GM23248 (cell line): ENCODE measurements at regions not wholly inside any gene's neighbourhood (a gene's known extent, or its start where the extent isn't known, plus 50 kb on each side); places are given as distances from the start of the nearest gene placed in this dataset.
"Not testable (repeated sequence)": the region's sequence is repeated elsewhere in the genome, so short reads cannot be mapped to it uniquely, and the experiment has no call there.

Experiments
- EZH2 ChIP-seq: fragments of 200-600 bp; sonication (generic); IDR thresholded peaks from 2 replicates; pipeline ENCODE4 v1.6.1; 2018; ENCODE audit warnings: antibody characterized with exemption, mild to moderate bottlenecking; ENCODE audit not compliant: insufficient read depth, poor library complexity, severe bottlenecking
- EZH2phosphoT487 ChIP-seq: fragments of 200-600 bp; sonication (generic); IDR thresholded peaks from 2 replicates; pipeline ENCODE4 v1.6.1; 2018; ENCODE audit warnings: antibody characterized with exemption, moderate library complexity, mild to moderate bottlenecking, low read depth; ENCODE audit not compliant: insufficient read depth

GRCh38 chr5:77894103-77894502 lies 118.0 kb upstream of the TBCA start:
- not testable (repeated sequence) for TF ChIP-seq EZH2, EZH2phosphoT487
